GM21723 (cell line): ENCODE measurements at regions not wholly inside any gene's neighbourhood (a gene's known extent, or its start where the extent isn't known, plus 50 kb on each side); places are given as distances from the start of the nearest gene placed in this dataset.

Experiments used
- ATAC-seq: cut with Tn5 transposase; IDR thresholded peaks from one replicate; pipeline ENCODE4 v1.9.1; 2021; ENCODE audit warnings: mild to moderate bottlenecking, moderate library complexity; ENCODE audit not compliant: unreplicated experiment

GRCh38 chr3:148128136-148128535, 569.6 kb upstream of the AGTR1 start:
- ATAC-seq = no peak

GRCh38 chr3:148131990-148132638, 565.6 kb upstream of the AGTR1 start:
- no peak for ATAC-seq

GRCh38 chr3:148136816-148137215, 560.9 kb upstream of the AGTR1 start:
- ATAC-seq = no peak

- no peak for ATAC-seq
These were observed 551.5 kb upstream of the AGTR1 start for GRCh38 chr3:148146241-148146640.

- no peak for ATAC-seq
These were observed 550.5 kb upstream of the AGTR1 start for GRCh38 chr3:148146947-148147826.

- no peak for ATAC-seq
These were observed 549.8 kb upstream of the AGTR1 start for GRCh38 chr3:148147903-148148302.

GRCh38 chr3:148149556-148149955, 548.1 kb upstream of the AGTR1 start:
- ATAC-seq = no peak

GRCh38 chr3:148150141-148150540, 547.6 kb upstream of the AGTR1 start:
- ATAC-seq = no peak

- ATAC-seq = no peak
These were observed 539.5 kb upstream of the AGTR1 start for GRCh38 chr3:148158210-148158609.

- ATAC-seq = no peak
These were observed 535.6 kb upstream of the AGTR1 start for GRCh38 chr3:148162132-148162531.

GRCh38 chr3:148168347-148168746, 529.4 kb upstream of the AGTR1 start:
- ATAC-seq = no peak

GRCh38 chr3:148173851-148174250, 523.9 kb upstream of the AGTR1 start:
- no peak for ATAC-seq

- no peak for ATAC-seq
These were observed 522.5 kb upstream of the AGTR1 start for GRCh38 chr3:148175214-148175613.

GRCh38 chr3:148178503-148178902, 519.2 kb upstream of the AGTR1 start:
- ATAC-seq = no peak

GRCh38 chr3:148184798-148185197, 512.9 kb upstream of the AGTR1 start:
- no peak for ATAC-seq

GRCh38 chr3:148186881-148187280, 510.8 kb upstream of the AGTR1 start:
- no peak for ATAC-seq

- no peak for ATAC-seq
These were observed 510.4 kb upstream of the AGTR1 start for GRCh38 chr3:148187296-148187695.

- no peak for ATAC-seq
These were observed 507.2 kb upstream of the AGTR1 start for GRCh38 chr3:148190441-148190990.

GRCh38 chr3:148191966-148192365, 505.7 kb upstream of the AGTR1 start:
- no peak for ATAC-seq

- no peak for ATAC-seq
These were observed 500.6 kb upstream of the AGTR1 start for GRCh38 chr3:148197061-148197460.

- ATAC-seq = no peak
These were observed 495.3 kb upstream of the AGTR1 start for GRCh38 chr3:148202386-148202785.
